ENCODE measurements at regions not wholly inside any gene's neighbourhood (a gene's known extent, or its start where the extent isn't known, plus 50 kb on each side); places are given as distances from the start of the nearest gene placed in this dataset.
"Not testable (repeated sequence)": the region's sequence is repeated elsewhere in the genome, so short reads cannot be mapped to it uniquely, and the experiment has no call there.

DNA sequence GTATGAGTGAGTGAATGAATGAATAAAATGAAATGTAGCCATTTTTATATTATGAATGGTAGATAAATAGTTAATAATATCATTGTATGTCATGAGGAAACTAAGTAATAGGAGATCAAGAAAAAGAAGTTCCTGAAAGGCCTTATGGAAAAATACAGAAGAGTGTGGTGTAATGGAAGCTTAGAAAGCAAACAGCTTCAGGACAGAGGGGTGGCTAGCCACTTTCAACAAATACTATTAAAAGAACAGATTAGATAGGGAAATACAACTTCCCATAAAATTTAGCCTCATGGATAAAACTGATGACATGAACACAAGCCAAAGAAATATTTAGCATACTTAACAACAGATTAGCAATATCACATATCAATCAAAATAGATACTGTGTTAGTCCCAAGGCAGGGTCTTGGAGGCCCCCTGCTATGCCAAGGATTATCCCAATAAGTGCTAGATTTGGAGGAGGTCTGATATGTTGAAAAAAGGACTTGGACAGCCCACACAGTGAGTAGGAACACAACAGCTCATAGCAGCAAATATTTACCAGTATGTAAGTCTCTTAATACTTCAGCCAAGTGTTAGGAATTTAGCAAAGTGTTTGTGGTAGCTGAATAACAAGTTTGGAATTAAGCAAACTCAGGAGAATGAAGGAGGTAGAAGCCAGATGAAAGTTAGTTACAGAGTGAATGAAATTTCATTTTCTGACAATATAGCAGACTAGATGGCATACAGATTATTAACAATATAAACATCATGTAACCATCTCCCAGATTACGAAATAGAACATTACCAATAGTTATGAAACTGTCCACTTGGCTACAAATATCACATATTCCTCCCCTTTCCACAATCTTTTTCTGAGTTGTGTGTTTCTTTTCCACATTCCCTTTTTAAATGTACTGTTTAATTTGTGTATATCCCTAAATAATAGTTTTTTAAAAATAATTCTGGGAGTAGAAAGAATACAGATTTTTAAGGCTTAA, 1632.0 kb downstream of the PCDH9 start:
- no peak for DNase-seq (ENCODE audit: low spot score)

DNA sequence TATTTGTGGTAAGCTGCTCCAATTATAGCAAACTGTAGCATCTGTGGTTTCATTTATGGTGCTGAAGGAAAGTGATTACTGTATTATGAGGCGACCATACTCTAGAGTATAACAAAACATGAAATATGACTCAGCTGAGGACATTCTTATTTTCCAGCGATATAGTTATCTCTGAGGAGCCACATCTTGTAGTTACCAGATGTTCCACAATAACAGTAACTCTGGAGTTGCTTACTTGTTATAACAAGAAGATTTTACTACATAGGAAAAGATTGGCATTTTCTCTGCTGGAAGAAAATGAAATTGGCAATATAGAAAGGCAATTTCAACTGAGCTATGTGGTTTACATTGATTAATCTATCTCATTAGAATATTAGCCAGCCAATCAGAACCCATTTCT, 1634.2 kb downstream of the PCDH9 start:
- DNase-seq (ENCODE audit: low spot score) = no peak

DNA sequence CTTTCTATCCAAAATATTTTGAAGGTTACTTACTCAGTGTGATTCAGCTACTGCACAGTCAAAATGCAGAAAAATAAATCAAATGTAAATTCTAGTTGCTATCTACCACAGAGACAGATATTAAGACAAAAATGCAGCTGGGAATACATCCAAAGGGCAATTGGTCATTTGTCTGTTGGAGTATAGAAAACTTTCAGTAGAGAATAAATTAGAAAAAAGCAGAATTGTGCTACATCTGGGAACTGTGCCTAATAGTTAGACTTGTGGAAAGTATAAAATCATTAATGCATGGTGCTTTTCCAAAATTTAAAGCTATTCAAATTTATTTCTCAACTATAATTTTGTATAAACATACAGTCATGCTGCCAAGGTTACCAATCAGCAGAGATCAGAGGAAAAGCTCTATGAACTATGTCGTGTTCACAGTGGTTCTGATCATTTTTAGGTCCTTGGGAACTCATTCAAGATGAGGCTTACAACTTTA, 1635.8 kb downstream of the PCDH9 start:
- DNase-seq (ENCODE audit: low spot score) = no peak

DNA sequence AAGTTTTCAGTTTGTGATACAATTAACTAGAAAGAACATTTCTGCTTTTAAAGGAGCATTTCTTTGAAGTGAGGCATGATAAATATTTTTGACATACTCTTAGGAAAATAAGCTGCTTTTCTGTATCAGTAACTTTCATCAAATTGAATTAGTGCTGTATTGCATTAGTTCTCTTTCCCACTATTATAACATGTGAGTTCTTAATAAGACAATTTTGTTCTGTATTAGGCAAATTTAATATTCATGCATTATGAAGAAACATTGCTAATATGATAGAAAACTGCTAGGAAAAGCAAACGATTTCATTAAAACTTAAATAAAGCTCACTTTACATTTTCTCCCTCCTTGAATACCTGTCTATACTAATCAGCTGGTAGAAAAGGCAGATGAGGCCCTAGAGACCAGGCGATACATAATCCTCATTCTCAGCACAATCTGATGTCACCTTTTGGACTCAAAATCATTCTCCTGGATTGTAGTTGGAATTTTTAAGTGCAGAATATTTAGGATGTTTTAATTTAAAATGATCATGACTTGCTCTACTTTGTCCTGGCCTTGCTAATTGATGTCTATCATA, 1636.8 kb downstream of the PCDH9 start:
- no peak for DNase-seq (ENCODE audit: low spot score)

DNA sequence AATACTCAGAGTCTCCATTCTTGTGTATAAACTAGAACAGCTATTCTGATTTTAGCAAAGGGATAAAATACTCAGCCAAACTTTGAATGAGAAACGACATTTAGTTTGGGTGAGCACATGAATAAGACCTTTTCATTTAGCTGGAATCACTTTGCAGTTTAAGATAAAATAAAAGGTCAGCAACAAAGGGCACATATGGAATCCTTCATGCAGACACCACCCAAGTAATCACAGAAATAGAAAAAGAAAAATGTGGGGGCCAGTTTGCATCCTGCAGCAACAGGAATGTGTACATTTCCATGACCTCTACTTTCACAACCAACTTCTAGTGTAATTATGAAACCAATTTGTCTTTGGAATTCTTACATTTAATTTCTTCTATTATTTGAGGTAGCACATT, 1637.4 kb downstream of the PCDH9 start:
- DNase-seq (ENCODE audit: low spot score) = no peak

DNA sequence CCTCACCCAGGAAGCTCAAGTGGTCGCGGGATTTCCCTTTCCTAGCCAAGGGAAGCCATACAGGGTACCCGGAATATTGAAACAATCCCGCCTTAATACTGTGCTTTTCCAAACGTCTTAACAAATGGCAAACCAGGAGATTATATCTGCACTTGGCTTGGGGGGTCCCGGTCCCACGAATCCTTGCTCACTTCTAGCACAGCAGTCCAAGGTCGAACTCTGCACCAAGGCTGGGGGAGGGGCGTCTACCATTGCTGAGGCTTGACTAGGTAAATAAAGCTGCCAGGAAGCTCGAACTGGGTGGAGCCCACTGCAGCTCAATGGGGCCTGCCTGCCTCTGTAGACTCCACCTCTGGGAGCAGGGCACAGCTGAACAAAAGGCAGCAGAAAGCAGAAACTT, 1644.8 kb downstream of the PCDH9 start:
- no peak for DNase-seq (ENCODE audit: low spot score)

DNA sequence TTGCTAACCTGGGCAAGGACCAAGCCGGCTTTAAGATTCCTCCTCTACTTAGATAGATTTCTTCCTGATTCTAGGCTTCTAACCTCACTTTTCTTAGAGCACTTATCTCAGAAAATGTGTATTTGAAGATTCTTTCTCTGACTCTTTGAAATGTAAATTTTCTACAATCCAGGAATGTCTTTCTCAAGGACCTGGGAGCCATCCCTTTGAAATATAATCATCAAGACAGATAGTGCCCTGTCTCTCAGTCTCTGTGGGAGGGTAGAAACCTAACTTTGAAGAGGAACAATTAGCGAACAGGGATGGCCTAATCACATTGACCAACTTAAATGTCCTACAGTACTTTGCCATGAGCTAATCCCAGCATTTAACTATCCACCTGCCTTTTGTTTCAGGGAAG, 1646.0 kb downstream of the PCDH9 start:
- DNase-seq (ENCODE audit: low spot score) = no peak

DNA sequence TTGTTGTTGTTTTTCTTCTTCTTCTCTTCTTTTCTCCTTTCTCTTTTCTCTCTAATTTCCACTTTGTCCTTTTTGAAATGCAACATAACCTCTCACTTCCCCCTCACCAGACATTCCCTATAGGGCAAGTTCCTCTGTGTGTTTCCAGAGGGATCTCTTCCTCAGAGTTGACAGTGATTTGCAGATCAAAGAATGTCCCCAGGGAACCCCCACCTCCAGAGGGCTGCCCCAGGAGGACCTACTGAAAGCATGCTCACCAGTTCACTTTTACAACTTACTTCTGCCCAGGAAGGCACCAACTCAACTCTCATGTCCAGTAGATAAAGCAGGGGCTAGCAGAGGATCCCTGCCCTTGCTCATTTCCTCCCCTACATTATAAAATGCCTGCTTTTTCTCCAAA, 1648.0 kb downstream of the PCDH9 start:
- DNase-seq (ENCODE audit: low spot score) = no peak

DNA sequence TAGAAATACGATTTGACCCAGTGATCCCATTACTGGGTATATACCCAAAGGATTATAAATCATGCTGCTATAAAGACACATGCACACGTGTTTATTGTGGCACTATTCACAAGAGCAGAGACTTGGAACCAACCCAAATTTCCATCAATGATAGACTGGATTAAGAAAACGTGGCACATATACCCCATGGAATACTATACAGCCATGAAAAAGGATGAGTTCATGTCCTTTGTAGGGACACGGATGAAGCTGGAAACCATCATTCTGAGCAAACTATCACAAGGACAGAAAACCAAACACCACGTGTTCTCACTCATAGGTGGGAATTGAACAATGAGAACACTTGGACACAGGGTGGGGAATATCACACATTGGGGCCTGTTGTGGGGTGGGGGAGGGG, 1665.6 kb downstream of the PCDH9 start:
- DNase-seq (ENCODE audit: low spot score) = not testable (repeated sequence)

DNA sequence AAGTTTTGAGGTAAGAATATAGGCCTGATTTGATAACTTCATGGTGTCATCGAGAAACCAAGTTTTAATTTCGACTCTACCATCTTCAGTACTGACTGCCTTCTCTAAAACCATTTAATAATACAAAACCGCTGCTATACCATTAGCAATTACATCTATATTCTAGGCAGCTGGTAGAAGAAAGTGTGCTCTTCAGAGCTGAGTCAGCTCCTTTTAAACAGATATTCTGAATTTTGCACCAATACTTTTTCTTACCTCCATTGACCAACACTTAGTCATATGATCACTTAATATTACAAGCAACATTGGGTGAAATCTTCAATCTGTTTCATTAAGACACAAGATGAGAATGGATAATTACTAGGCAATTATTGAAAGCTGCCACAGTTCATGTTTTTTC, 1667.8 kb downstream of the PCDH9 start:
- no peak for DNase-seq (ENCODE audit: low spot score)

DNA sequence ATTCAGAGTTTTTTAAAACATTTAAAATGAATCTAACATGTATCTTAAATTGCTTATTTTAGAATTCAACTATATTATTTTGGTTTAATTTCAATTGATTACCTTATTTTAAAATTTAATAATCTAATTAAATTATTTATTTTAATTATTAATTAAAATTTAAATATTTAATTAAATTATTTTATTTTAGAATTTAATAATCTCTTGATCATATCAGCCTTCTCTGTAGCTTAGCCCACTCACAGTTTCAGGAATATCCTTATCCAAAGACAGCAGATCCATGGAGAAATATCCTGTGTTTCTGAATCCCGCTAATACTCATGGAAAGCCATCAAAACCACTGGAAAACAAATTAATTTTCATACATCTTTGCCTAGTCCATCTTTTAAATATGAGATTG, 1669.2 kb downstream of the PCDH9 start:
- no peak for DNase-seq (ENCODE audit: low spot score)

DNA sequence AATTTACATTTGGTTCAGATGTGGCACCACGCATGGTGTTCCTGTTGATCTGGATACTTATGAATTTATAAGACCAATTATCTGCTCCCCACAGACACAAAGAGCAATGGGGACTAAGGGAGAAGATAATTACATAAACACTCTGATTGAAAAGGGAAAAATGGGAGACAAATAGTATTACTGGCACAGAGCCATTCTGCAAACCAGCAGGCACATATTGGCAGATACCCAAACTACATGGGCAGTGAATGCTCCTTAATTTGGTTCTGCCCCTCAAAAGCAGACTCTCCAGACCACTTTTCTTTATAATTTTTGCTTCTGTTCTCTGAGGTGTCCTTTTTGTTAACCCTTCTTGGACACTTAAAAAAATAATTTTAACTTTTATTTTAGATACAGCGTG, 1674.2 kb downstream of the PCDH9 start:
- no peak for DNase-seq (ENCODE audit: low spot score)

DNA sequence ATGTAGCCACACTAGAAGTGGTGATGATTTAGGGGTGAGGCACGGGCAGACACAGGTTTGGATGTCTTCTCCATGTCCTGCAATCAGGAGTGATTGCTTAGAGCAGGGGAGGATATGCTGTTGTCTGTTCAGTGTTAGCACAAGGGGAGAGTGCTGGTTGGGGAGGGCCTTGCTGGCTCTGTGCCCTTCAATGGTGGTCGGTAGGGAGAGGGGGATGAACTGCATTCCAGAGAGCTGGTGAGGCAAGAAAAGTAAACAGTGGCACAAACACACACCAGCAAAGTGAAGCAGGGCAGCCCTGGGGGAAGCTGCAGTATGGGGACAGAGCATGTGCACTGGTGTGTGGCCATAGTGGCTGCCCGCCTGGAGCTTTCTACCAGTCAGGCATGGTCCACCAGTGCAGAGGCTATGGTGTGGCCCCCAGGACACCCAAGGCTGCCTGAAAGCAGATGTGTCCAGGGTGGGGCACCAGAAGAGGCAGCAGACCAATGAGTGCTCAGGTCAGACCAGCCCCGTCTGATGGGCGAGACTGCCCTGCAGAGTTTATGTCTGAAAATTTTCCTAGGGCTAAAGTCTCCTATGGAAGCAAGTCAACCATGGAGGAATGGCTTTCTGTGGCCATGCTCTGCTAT, 1676.9 kb downstream of the PCDH9 start:
- DNase-seq (ENCODE audit: low spot score) = no peak

DNA sequence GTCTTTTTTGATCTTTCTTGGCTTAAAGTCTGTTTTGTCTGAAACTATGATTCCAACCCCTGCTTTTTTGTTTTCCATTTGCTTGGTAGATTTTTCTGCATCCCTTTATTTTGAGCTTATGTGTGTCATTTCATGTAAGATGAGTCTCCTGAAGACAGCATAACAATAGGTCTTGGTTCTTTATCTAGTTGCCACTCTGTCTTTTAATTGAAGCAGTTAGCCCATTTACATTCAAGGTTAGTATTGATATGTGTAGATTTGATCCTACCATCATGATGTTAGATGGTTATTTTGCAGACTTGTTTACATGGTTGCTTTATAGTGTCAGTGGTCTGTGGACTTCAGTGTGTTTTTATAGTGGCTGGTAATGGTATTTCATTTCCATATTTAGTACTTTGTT, 1678.9 kb downstream of the PCDH9 start:
- no peak for DNase-seq (ENCODE audit: low spot score)

DNA sequence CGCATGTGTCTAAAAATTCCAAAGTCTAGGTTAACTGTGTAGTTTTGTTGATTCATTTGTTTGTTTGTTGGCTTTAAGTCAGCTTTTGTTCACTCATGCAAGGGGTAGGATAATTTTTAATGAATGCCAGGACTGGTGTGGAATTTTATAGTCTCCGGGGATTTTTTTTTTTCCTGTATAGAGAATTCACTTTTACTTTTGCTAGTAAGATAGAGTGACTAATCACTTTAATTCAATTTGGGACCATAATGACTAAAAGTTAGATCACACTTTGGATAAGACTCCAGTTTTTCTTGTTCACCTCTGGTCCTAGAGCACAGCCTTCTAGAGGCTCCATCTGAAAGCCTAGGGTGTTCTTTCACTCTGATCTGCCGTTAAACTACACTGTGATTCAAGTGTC, 1690.0 kb downstream of the PCDH9 start:
- no peak for DNase-seq (ENCODE audit: low spot score)

DNA sequence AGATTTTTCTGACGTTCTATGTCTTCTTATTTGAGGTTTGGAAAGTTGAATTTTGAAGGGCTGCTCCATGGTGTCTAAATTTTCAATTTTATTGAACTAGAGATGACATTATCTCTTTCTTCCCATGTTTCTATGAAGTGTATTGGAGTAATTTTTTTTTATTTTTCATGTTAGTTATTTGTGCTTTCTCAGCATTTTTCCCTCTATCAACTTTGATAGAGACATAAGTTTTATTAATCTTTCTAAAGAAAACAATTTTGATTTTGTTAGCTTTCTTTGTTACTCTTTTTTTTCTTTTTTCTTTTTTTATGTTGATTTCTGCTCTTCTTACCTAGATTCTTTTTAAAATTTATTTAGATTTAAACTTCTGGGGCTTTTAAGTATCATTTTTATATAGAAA, 1694.8 kb downstream of the PCDH9 start:
- DNase-seq (ENCODE audit: low spot score) = no peak

DNA sequence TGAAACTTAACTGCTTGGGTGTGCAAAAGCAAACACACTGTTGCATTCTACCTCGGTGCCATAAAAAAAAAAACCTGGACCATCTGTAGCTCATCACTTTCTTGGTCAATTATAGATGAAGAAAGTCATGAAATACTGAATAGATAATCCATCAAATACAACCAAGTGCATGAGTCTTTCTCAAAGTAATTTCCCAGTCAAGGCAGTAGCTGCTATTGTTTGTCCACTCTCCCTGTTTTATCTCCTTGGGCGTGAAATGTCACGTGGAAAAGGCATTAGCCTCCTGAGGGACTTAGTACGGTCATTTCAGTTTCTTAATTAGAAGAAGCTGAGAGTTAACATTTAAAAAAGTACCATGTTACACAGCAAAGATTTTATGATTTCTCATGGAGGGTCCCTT, 1697.9 kb downstream of the PCDH9 start:
- no peak for DNase-seq (ENCODE audit: low spot score)

DNA sequence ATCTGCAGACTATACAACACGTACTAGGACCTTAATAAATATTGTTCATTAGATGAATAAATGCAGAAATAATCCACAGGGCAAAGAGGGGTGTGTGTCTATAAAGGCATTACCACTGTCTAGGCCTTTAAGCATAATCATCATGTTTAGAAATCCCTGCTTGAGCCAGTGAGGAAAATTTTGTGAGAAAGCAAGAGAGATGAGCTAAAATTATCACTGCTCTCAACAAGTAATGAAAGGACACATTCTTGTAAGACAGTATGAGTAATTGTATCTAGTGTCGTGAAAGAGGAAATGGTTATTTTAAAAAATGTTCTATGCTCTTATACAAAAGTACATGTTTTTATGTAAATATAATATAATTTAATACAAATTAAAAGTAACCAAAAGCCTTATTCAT, 1699.4 kb downstream of the PCDH9 start:
- DNase-seq (ENCODE audit: low spot score) = no peak

DNA sequence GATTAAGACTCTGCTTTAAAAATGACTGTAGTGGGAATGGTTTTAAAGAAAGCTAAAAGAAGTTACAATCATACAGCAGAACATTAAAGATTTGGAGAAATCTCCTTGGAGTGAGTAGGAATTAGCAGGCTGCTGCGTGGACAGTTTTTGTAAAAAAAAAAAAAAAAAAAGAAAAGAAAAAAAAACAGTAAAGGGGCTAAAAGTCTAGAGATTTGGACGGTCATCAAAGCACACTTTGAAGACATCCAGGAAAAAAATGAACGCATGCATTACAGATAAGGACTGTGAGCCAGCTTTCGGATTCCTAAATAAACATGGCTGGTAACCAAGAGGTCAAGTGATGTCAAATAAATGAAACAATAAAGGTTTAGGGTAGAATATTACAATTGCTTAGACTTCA, 1700.6 kb downstream of the PCDH9 start:
- DNase-seq (ENCODE audit: low spot score) = no peak

DNA sequence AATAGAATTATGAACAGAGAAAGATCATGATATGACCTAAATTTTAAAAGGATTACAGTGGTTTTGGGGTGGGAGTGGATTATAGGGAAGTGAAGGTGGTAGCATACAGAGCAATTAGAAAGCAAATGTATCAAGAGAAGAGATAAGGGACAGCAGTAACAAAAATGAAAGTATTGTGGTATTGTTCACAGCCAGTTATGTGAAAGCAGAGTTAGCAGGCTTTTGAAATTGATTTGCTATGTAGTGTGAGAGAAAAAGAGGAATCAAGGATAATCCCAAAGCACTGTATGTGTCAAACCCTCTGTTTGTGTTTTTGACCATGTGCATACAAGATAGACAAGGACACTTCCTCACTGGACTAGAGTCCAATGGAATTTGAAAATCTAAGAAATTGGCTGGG, 1721.4 kb downstream of the PCDH9 start:
- no peak for DNase-seq (ENCODE audit: low spot score)

DNA sequence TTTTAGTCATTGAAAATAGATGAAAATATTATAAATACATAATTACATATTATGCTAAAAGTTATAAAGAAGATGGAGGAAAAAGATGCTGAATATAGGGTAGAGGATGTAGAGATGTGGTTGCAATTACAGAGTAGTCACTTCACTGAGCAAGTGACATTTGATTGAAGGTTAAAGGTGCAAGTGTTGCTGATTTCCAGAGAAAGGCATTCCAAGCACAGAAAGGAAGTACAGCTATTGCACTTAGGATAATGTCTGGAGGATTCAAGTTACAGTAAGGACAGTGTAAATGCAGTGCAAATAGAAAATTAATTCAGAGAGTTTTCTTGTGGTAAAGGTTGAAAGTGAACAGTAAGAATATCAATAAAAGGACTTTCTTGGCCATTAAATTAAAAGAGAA, 1721.8 kb downstream of the PCDH9 start:
- DNase-seq (ENCODE audit: low spot score) = no peak

DNA sequence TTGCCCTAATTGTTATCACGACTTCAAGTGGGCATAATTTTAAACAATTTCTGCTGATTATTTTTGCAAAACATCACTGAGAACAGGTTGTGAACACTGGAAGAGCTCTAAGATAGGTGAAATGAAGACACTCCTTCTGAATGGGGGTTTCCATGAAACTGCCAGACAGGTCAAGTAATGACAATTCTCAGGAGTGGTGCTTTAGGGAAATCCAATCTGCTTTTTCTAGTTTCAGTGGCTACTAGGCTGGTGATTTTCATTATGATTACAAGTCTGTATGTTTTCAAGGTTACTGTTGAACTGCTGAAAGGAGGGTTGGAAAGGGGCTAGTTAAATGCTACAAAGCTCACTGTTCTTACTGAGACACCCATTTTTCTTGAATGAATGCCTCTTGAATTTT, 1724.2 kb downstream of the PCDH9 start:
- DNase-seq (ENCODE audit: low spot score) = no peak

DNA sequence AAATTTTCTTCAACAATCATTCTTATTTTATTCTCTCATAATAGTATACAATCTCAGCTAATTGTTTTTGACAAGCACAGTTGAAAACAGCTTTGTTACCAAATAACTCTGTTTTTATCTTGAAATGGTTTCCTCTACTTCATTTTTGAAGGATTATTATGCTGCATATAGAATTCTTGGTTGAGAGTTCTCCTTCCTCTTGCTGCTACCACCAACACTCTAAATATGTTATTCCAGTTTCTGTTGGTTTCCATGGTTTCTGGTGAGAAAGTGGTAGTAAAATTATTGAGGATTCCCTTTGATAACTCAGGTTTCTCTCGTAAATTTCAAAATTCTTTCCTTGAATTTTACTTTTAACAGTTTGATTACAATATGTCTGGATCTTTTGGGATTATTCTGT, 1725.9 kb downstream of the PCDH9 start:
- DNase-seq (ENCODE audit: low spot score) = no peak
